HG03064 (cell line): ENCODE measurements at regions not wholly inside any gene's neighbourhood (a gene's known extent, or its start where the extent isn't known, plus 50 kb on each side); places are given as distances from the start of the nearest gene placed in this dataset.

Experiments
- ATAC-seq: cut with Tn5 transposase; IDR thresholded peaks from one replicate; pipeline ENCODE4 v1.9.1; 2021; ENCODE audit warnings: low read depth; ENCODE audit not compliant: unreplicated experiment

- ATAC-seq = no peak
These were observed 170.0 kb downstream of the SEC61B start for GRCh38 chr9:99391937-99392594.

- no peak for ATAC-seq
These were observed 170.9 kb downstream of the SEC61B start for GRCh38 chr9:99392986-99393385.

- ATAC-seq = no peak
These were observed 171.9 kb downstream of the SEC61B start for GRCh38 chr9:99393993-99394392.

GRCh38 chr9:99398241-99398640 lies 176.2 kb downstream of the SEC61B start:
- ATAC-seq = no peak

GRCh38 chr9:99399474-99399873 lies 177.4 kb downstream of the SEC61B start:
- no peak for ATAC-seq

GRCh38 chr9:99400184-99400731 lies 178.2 kb downstream of the SEC61B start:
- no peak for ATAC-seq

GRCh38 chr9:99401680-99402504 lies 179.8 kb downstream of the SEC61B start:
- no peak for ATAC-seq

GRCh38 chr9:99403371-99403770 lies 181.3 kb downstream of the SEC61B start:
- no peak for ATAC-seq

- ATAC-seq = no peak
These were observed 183.3 kb downstream of the SEC61B start for GRCh38 chr9:99405359-99405758.

GRCh38 chr9:99406939-99407338 lies 184.9 kb downstream of the SEC61B start:
- no peak for ATAC-seq

- no peak for ATAC-seq
These were observed 189.0 kb downstream of the SEC61B start for GRCh38 chr9:99411068-99411467.

GRCh38 chr9:99411479-99412115 lies 189.5 kb downstream of the SEC61B start:
- no peak for ATAC-seq

- no peak for ATAC-seq
These were observed 190.5 kb downstream of the SEC61B start for GRCh38 chr9:99412606-99413005.

- no peak for ATAC-seq
These were observed 192.2 kb downstream of the SEC61B start for GRCh38 chr9:99414321-99414720.

- no peak for ATAC-seq
These were observed 193.5 kb downstream of the SEC61B start for GRCh38 chr9:99415606-99416005.

- ATAC-seq = no peak
These were observed 193.9 kb downstream of the SEC61B start for GRCh38 chr9:99416007-99416406.

- no peak for ATAC-seq
These were observed 197.0 kb downstream of the SEC61B start for GRCh38 chr9:99419070-99419469.

- ATAC-seq = no peak
These were observed 199.3 kb downstream of the SEC61B start for GRCh38 chr9:99421369-99421768.

GRCh38 chr9:99425124-99425523 lies 203.0 kb downstream of the SEC61B start:
- ATAC-seq = no peak

GRCh38 chr9:99425923-99426842 lies 204.1 kb downstream of the SEC61B start:
- no peak for ATAC-seq
